ENCODE measurements at regions not wholly inside any gene's neighbourhood (a gene's known extent, or its start where the extent isn't known, plus 50 kb on each side); places are given as distances from the start of the nearest gene placed in this dataset.

DNA sequence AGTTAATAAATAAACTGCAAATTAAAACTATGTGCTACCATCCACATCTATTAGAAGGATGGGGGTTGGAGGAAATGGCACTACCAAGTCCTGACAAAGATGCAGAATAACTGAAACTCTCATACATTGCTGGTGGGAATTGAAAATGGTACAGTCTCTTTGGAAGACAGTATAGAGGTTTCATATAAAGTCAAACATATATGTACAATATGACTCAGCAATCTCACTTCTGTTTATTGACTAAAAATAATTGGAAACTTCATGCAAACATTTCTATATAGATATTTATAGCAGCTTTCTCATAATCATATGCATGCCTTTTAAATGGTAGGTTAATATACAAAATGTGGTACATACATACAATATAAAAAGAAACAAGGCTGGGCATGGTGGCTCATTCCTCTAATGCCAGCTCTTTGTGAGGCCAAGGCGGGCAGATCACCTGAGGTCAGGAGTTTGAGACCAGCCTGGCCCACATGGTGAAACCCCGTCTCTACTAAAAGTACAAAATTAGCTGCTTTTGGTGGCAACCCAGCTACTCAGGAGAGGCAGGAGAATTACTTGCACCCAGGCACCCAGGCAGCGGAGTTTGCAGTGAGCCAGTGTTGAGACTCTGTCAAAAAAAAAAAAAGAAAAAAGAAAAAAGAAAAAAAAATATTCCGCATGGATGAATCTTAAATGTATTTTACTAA is 225.0 kb upstream of the CXXC4 start:
- peak; percentile 74; the same call in 1 of the 2 replicates for TF ChIP-seq BACH1 (IDR thresholded peaks at IDR 0.05; ENCODE audit: borderline replicate concordance)
- TF ChIP-seq EZH2 (IDR thresholded peaks at IDR 0.05; ENCODE audit: borderline replicate concordance, control insufficient read depth, low read depth, low read length): no peak
- TF ChIP-seq, protein P1, sequence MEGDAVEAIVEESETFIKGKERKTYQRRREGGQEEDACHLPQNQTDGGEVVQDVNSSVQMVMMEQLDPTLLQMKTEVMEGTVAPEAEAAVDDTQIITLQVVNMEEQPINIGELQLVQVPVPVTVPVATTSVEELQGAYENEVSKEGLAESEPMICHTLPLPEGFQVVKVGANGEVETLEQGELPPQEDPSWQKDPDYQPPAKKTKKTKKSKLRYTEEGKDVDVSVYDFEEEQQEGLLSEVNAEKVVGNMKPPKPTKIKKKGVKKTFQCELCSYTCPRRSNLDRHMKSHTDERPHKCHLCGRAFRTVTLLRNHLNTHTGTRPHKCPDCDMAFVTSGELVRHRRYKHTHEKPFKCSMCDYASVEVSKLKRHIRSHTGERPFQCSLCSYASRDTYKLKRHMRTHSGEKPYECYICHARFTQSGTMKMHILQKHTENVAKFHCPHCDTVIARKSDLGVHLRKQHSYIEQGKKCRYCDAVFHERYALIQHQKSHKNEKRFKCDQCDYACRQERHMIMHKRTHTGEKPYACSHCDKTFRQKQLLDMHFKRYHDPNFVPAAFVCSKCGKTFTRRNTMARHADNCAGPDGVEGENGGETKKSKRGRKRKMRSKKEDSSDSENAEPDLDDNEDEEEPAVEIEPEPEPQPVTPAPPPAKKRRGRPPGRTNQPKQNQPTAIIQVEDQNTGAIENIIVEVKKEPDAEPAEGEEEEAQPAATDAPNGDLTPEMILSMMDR (IDR thresholded peaks at IDR 0.05 in 2 of 3, conservative IDR thresholded peaks at IDR 0.05 in 1 of 3; ENCODE audit: control insufficient read depth in 2 of 3, extremely low read depth in 1 of 3, insufficient read depth in 1 of 3, low read depth in 3 of 3, low read length in 3 of 3): no peak
- peak; percentile 18; the same call in 1 of the 2 replicates for TF ChIP-seq NR2F1 (conservative IDR thresholded peaks at IDR 0.05)
- TF ChIP-seq, protein P2, sequence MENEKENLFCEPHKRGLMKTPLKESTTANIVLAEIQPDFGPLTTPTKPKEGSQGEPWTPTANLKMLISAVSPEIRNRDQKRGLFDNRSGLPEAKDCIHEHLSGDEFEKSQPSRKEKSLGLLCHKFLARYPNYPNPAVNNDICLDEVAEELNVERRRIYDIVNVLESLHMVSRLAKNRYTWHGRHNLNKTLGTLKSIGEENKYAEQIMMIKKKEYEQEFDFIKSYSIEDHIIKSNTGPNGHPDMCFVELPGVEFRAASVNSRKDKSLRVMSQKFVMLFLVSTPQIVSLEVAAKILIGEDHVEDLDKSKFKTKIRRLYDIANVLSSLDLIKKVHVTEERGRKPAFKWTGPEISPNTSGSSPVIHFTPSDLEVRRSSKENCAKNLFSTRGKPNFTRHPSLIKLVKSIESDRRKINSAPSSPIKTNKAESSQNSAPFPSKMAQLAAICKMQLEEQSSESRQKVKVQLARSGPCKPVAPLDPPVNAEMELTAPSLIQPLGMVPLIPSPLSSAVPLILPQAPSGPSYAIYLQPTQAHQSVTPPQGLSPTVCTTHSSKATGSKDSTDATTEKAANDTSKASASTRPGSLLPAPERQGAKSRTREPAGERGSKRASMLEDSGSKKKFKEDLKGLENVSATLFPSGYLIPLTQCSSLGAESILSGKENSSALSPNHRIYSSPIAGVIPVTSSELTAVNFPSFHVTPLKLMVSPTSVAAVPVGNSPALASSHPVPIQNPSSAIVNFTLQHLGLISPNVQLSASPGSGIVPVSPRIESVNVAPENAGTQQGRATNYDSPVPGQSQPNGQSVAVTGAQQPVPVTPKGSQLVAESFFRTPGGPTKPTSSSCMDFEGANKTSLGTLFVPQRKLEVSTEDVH (IDR thresholded peaks at IDR 0.05; ENCODE audit: low read depth, partially characterized antibody): no peak
- no peak for TF ChIP-seq POLR2A (IDR thresholded peaks at IDR 0.05; ENCODE audit: low read depth, low read length)

Data from GM12878 (cell line).